ENCODE measurements at regions not wholly inside any gene's neighbourhood (a gene's known extent, or its start where the extent isn't known, plus 50 kb on each side); places are given as distances from the start of the nearest gene placed in this dataset.

- DNase-seq (ENCODE audit: low spot score) (no peak), ATAC-seq (no peak)
- no peaks in the 10 kb centered on the region for H3K27me3 Mint-ChIP-seq (ENCODE audit: low read depth)
- POLR2A ChIA-PET = no interaction called here
- no peak overlapping the region for H3K4me3 Mint-ChIP-seq
- H3K36me3 Mint-ChIP-seq = no peaks in the 10 kb centered on the region
- H3K4me1 Mint-ChIP-seq = peaks cover 2% of the 10 kb centered on the region; the same call in 1 of the 2 replicates
- CTCF ChIA-PET = no interaction called here
- H3K27ac Mint-ChIP-seq = no peak overlapping the region
- peaks cover 10% of the 10 kb centered on the region for H3K9me3 Mint-ChIP-seq
- TF ChIP-seq CBFB (CRISPR knock-in tag; IDR thresholded peaks at IDR 0.05; ENCODE audit: low read depth) = no peak
- no peak for TF ChIP-seq ZNF138 (CRISPR knock-in tag; conservative IDR thresholded peaks at IDR 0.05)
These were observed 85.0 kb downstream of the SPRY2 start for GRCh38 chr13:80255946-80256345.

DNA sequence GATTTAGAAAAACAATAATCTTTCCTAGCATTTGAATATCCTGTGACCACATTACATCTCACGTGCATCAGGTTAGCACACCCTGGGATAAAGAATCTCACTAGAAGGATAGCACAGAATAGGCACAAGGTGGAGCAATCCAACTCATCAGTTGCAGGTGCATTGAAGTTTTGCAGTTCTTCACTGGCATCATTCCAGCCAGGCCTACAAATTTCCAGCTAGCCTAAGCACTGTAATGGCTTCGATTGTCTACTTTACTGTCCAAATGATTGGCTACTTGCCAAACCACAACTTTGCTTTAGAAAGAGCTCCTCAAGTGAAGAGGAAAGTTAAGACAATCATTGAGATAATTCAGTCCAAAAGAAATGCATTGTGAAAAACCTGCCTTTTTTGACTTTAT, 89.5 kb downstream of the SPRY2 start:
- TF ChIP-seq, protein P1, sequence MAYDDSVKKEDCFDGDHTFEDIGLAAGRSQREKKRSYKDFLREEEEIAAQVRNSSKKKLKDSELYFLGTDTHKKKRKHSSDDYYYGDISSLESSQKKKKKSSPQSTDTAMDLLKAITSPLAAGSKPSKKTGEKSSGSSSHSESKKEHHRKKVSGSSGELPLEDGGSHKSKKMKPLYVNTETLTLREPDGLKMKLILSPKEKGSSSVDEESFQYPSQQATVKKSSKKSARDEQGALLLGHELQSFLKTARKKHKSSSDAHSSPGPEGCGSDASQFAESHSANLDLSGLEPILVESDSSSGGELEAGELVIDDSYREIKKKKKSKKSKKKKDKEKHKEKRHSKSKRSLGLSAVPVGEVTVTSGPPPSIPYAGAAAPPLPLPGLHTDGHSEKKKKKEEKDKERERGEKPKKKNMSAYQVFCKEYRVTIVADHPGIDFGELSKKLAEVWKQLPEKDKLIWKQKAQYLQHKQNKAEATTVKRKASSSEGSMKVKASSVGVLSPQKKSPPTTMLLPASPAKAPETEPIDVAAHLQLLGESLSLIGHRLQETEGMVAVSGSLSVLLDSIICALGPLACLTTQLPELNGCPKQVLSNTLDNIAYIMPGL (CRISPR knock-in tag; IDR thresholded peaks at IDR 0.05) = no peak
- TF ChIP-seq GABPB1 (CRISPR knock-in tag; IDR thresholded peaks at IDR 0.05) (no peak), SMAD4 (CRISPR knock-in tag; IDR thresholded peaks at IDR 0.05) (no peak), USF2 (CRISPR knock-in tag; IDR thresholded peaks at IDR 0.05) (no peak), ZBTB21 (CRISPR knock-in tag; IDR thresholded peaks at IDR 0.05; ENCODE audit: borderline replicate concordance) (no peak), JAZF1 (CRISPR knock-in tag; IDR thresholded peaks at IDR 0.05) (no peak), PREB (CRISPR knock-in tag; IDR thresholded peaks at IDR 0.05; ENCODE audit: borderline replicate concordance) (no peak), NR1H2 (CRISPR knock-in tag; IDR thresholded peaks at IDR 0.05) (no peak), MYBL2 (CRISPR knock-in tag; IDR thresholded peaks at IDR 0.05) (no peak), SOX15 (CRISPR knock-in tag; IDR thresholded peaks at IDR 0.05) (no peak), GTF2I (CRISPR knock-in tag; conservative IDR thresholded peaks at IDR 0.05) (no peak), TP53 (CRISPR knock-in tag; IDR thresholded peaks at IDR 0.05) (no peak)
- TF ChIP-seq, protein P2, sequence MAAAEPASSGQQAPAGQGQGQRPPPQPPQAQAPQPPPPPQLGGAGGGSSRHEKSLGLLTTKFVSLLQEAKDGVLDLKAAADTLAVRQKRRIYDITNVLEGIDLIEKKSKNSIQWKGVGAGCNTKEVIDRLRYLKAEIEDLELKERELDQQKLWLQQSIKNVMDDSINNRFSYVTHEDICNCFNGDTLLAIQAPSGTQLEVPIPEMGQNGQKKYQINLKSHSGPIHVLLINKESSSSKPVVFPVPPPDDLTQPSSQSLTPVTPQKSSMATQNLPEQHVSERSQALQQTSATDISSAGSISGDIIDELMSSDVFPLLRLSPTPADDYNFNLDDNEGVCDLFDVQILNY (CRISPR knock-in tag; IDR thresholded peaks at IDR 0.05) = no peak
- TF ChIP-seq, protein P3, sequence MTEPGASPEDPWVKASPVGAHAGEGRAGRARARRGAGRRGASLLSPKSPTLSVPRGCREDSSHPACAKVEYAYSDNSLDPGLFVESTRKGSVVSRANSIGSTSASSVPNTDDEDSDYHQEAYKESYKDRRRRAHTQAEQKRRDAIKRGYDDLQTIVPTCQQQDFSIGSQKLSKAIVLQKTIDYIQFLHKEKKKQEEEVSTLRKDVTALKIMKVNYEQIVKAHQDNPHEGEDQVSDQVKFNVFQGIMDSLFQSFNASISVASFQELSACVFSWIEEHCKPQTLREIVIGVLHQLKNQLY (CRISPR knock-in tag; IDR thresholded peaks at IDR 0.05) = no peak
- peaks cover 5% of the 10 kb centered on the region; the same call in 1 of the 2 replicates for H3K9me3 Mint-ChIP-seq
- ChIA-PET CTCF (interaction anchor here (0.5 kb wide), 1 partner anchor 287 kb away, joined by 3 read pairs; no protein-coding TSS in a partner anchor), POLR2A (no interaction called here)
- H3K27ac Mint-ChIP-seq = no peak overlapping the region
- no peak overlapping the region for H3K4me3 Mint-ChIP-seq
- peaks cover under 1% of the 10 kb centered on the region; the same call in 1 of the 2 replicates for H3K4me1 Mint-ChIP-seq
- ATAC-seq (peak; percentile 60), DNase-seq (ENCODE audit: low spot score) (no peak)
- no peaks in the 10 kb centered on the region for H3K36me3 Mint-ChIP-seq
- no peaks in the 10 kb centered on the region for H3K27me3 Mint-ChIP-seq (ENCODE audit: low read depth)

- no peak for DNase-seq (ENCODE audit: low spot score)
- no peak for ATAC-seq
- Mint-ChIP-seq H3K9me3 (peaks cover 5% of the 10 kb centered on the region; the same call in 1 of the 2 replicates), H3K36me3 (no peaks in the 10 kb centered on the region), H3K27ac (no peak overlapping the region), H3K4me3 (no peak overlapping the region), H3K4me1 (peaks cover 4% of the 10 kb centered on the region), H3K27me3 (ENCODE audit: low read depth) (no peaks in the 10 kb centered on the region)
- POLR2A ChIA-PET = no interaction called here
- CTCF ChIA-PET = no interaction called here
- TF ChIP-seq FOXP4 (CRISPR knock-in tag; IDR thresholded peaks at IDR 0.05) = no peak
- TF ChIP-seq NR3C1 (CRISPR knock-in tag; conservative IDR thresholded peaks at IDR 0.05; ENCODE audit: low read depth) = no peak
- TF ChIP-seq GTF2I (CRISPR knock-in tag; conservative IDR thresholded peaks at IDR 0.05) = no peak
- no peak for TF ChIP-seq ZNF425 (CRISPR knock-in tag; conservative IDR thresholded peaks at IDR 0.05)
- no peak for TF ChIP-seq GRHL2 (CRISPR knock-in tag; IDR thresholded peaks at IDR 0.05; ENCODE audit: insufficient replicate concordance, severe bottlenecking)
- TF ChIP-seq ERG (CRISPR knock-in tag; IDR thresholded peaks at IDR 0.05) = no peak
- TF ChIP-seq ZBTB21 (CRISPR knock-in tag; IDR thresholded peaks at IDR 0.05; ENCODE audit: borderline replicate concordance) = no peak
These were observed 90.6 kb downstream of the SPRY2 start for GRCh38 chr13:80250213-80250810.
